HL-60 (cell line): ENCODE measurements at regions not wholly inside any gene's neighbourhood (a gene's known extent, or its start where the extent isn't known, plus 50 kb on each side); places are given as distances from the start of the nearest gene placed in this dataset.

ENCODE experiments used
- TF ChIP-seq, protein P1 (sequence below): IDR thresholded peaks from 2 replicates; pipeline ENCODE4 v1.6.1; 2012; ENCODE audit warnings: low read depth; ENCODE audit not compliant: insufficient replicate concordance
- TF ChIP-seq, protein P2 (sequence below): IDR thresholded peaks from one replicate; pipeline ENCODE4 v1.5.1; 2011; ENCODE audit warnings: low read length, control low read depth, inconsistent platforms; ENCODE audit not compliant: insufficient read depth

GRCh38 chr15:66899555-66900350, 165.6 kb upstream of the SMAD3 start:
- TF ChIP-seq, protein P1, sequence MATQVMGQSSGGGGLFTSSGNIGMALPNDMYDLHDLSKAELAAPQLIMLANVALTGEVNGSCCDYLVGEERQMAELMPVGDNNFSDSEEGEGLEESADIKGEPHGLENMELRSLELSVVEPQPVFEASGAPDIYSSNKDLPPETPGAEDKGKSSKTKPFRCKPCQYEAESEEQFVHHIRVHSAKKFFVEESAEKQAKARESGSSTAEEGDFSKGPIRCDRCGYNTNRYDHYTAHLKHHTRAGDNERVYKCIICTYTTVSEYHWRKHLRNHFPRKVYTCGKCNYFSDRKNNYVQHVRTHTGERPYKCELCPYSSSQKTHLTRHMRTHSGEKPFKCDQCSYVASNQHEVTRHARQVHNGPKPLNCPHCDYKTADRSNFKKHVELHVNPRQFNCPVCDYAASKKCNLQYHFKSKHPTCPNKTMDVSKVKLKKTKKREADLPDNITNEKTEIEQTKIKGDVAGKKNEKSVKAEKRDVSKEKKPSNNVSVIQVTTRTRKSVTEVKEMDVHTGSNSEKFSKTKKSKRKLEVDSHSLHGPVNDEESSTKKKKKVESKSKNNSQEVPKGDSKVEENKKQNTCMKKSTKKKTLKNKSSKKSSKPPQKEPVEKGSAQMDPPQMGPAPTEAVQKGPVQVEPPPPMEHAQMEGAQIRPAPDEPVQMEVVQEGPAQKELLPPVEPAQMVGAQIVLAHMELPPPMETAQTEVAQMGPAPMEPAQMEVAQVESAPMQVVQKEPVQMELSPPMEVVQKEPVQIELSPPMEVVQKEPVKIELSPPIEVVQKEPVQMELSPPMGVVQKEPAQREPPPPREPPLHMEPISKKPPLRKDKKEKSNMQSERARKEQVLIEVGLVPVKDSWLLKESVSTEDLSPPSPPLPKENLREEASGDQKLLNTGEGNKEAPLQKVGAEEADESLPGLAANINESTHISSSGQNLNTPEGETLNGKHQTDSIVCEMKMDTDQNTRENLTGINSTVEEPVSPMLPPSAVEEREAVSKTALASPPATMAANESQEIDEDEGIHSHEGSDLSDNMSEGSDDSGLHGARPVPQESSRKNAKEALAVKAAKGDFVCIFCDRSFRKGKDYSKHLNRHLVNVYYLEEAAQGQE, result no peak
- TF ChIP-seq, protein P2, sequence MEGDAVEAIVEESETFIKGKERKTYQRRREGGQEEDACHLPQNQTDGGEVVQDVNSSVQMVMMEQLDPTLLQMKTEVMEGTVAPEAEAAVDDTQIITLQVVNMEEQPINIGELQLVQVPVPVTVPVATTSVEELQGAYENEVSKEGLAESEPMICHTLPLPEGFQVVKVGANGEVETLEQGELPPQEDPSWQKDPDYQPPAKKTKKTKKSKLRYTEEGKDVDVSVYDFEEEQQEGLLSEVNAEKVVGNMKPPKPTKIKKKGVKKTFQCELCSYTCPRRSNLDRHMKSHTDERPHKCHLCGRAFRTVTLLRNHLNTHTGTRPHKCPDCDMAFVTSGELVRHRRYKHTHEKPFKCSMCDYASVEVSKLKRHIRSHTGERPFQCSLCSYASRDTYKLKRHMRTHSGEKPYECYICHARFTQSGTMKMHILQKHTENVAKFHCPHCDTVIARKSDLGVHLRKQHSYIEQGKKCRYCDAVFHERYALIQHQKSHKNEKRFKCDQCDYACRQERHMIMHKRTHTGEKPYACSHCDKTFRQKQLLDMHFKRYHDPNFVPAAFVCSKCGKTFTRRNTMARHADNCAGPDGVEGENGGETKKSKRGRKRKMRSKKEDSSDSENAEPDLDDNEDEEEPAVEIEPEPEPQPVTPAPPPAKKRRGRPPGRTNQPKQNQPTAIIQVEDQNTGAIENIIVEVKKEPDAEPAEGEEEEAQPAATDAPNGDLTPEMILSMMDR, result no peak
